ENCODE measurements at regions not wholly inside any gene's neighbourhood (a gene's known extent, or its start where the extent isn't known, plus 50 kb on each side); places are given as distances from the start of the nearest gene placed in this dataset.

- H3K27ac ChIP-seq (ENCODE audit: insufficient read depth, low read length), result no peak overlapping the region
- H3K9ac ChIP-seq (ENCODE audit: insufficient read depth, low read length), result no peak overlapping the region
- no peaks in the 10 kb centered on the region for H3K9me3 ChIP-seq (ENCODE audit: control insufficient read depth, insufficient read depth, low read depth, low read length)
- no peaks in the 10 kb centered on the region for H3K79me2 ChIP-seq (ENCODE audit: control insufficient read depth, insufficient read depth, low read length)
- H3K36me3 ChIP-seq (ENCODE audit: control insufficient read depth, insufficient read depth, low read length), result no peaks in the 10 kb centered on the region
- no peak overlapping the region for H3K4me3 ChIP-seq (replicated peaks in 1 of 4; ENCODE audit: control extremely low read depth in 1 of 4, insufficient read depth in 1 of 4, low read depth in 3 of 4, low read length in 4 of 4)
- no peaks in the 10 kb centered on the region for H4K20me1 ChIP-seq (ENCODE audit: control insufficient read depth, extremely low read depth, insufficient read depth, low read length)
- H3K27me3 ChIP-seq (ENCODE audit: control insufficient read depth, insufficient read depth, low read length), result no peaks in the 10 kb centered on the region
- H3K4me1 ChIP-seq (ENCODE audit: control insufficient read depth, extremely low read depth, insufficient read depth, low read length), result no peaks in the 10 kb centered on the region
- no peak for DNase-seq (ENCODE audit: low read depth in 2 of 2)
- H3K4me2 ChIP-seq (ENCODE audit: extremely low read depth, insufficient read depth, low read length), result no peak overlapping the region
- H2AFZ ChIP-seq (ENCODE audit: low read length), result no peak overlapping the region
- TF ChIP-seq, protein P1, sequence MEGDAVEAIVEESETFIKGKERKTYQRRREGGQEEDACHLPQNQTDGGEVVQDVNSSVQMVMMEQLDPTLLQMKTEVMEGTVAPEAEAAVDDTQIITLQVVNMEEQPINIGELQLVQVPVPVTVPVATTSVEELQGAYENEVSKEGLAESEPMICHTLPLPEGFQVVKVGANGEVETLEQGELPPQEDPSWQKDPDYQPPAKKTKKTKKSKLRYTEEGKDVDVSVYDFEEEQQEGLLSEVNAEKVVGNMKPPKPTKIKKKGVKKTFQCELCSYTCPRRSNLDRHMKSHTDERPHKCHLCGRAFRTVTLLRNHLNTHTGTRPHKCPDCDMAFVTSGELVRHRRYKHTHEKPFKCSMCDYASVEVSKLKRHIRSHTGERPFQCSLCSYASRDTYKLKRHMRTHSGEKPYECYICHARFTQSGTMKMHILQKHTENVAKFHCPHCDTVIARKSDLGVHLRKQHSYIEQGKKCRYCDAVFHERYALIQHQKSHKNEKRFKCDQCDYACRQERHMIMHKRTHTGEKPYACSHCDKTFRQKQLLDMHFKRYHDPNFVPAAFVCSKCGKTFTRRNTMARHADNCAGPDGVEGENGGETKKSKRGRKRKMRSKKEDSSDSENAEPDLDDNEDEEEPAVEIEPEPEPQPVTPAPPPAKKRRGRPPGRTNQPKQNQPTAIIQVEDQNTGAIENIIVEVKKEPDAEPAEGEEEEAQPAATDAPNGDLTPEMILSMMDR (conservative IDR thresholded peaks at IDR 0.05 in 1 of 2, IDR thresholded peaks at IDR 0.05 in 1 of 2; ENCODE audit: low read depth in 1 of 2, low read length in 2 of 2), result no peak
- no peak for TF ChIP-seq EZH2 (IDR thresholded peaks at IDR 0.05; ENCODE audit: low read length, missing control alignments)
These were observed 87.0 kb downstream of the CD200R1L start for GRCh38 chr3:112759681-112760080.

- H3K36me3 ChIP-seq (ENCODE audit: control insufficient read depth, insufficient read depth, low read length), result no peaks in the 10 kb centered on the region
- H3K79me2 ChIP-seq (ENCODE audit: control insufficient read depth, insufficient read depth, low read length), result no peaks in the 10 kb centered on the region
- no peaks in the 10 kb centered on the region for H3K27me3 ChIP-seq (ENCODE audit: control insufficient read depth, insufficient read depth, low read length)
- DNase-seq (ENCODE audit: low read depth in 2 of 2), result no peak
- no peak overlapping the region for H3K4me2 ChIP-seq (ENCODE audit: extremely low read depth, insufficient read depth, low read length)
- no peaks in the 10 kb centered on the region for H3K9me3 ChIP-seq (ENCODE audit: control insufficient read depth, insufficient read depth, low read depth, low read length)
- H3K4me3 ChIP-seq (replicated peaks in 1 of 4; ENCODE audit: control extremely low read depth in 1 of 4, insufficient read depth in 1 of 4, low read depth in 3 of 4, low read length in 4 of 4), result no peak overlapping the region
- H3K27ac ChIP-seq (ENCODE audit: insufficient read depth, low read length), result no peak overlapping the region
- H2AFZ ChIP-seq (ENCODE audit: low read length), result no peak overlapping the region
- H4K20me1 ChIP-seq (ENCODE audit: control insufficient read depth, extremely low read depth, insufficient read depth, low read length), result no peaks in the 10 kb centered on the region
- no peak overlapping the region for H3K9ac ChIP-seq (ENCODE audit: insufficient read depth, low read length)
- no peak for TF ChIP-seq EZH2 (IDR thresholded peaks at IDR 0.05; ENCODE audit: low read length, missing control alignments)
- no peaks in the 10 kb centered on the region for H3K4me1 ChIP-seq (ENCODE audit: control insufficient read depth, extremely low read depth, insufficient read depth, low read length)
These were observed 87.5 kb downstream of the CD200R1L start for GRCh38 chr3:112759210-112759609.

- Histone ChIP-seq H3K27me3 (ENCODE audit: control insufficient read depth, insufficient read depth, low read length) (no peaks in the 10 kb centered on the region), H3K79me2 (ENCODE audit: control insufficient read depth, insufficient read depth, low read length) (no peaks in the 10 kb centered on the region), H3K4me1 (ENCODE audit: control insufficient read depth, extremely low read depth, insufficient read depth, low read length) (no peaks in the 10 kb centered on the region), H3K4me2 (ENCODE audit: extremely low read depth, insufficient read depth, low read length) (no peak overlapping the region), H3K4me3 (replicated peaks in 1 of 4; ENCODE audit: control extremely low read depth in 1 of 4, insufficient read depth in 1 of 4, low read depth in 3 of 4, low read length in 4 of 4) (no peak overlapping the region), H4K20me1 (ENCODE audit: control insufficient read depth, extremely low read depth, insufficient read depth, low read length) (no peaks in the 10 kb centered on the region), H3K27ac (ENCODE audit: insufficient read depth, low read length) (no peak overlapping the region), H2AFZ (ENCODE audit: low read length) (no peak overlapping the region), H3K9ac (ENCODE audit: insufficient read depth, low read length) (no peak overlapping the region), H3K36me3 (ENCODE audit: control insufficient read depth, insufficient read depth, low read length) (no peaks in the 10 kb centered on the region), H3K9me3 (ENCODE audit: control insufficient read depth, insufficient read depth, low read depth, low read length) (no peaks in the 10 kb centered on the region)
- TF ChIP-seq, protein P1 (conservative IDR thresholded peaks at IDR 0.05 in 1 of 2, IDR thresholded peaks at IDR 0.05 in 1 of 2; ENCODE audit: low read depth in 1 of 2, low read length in 2 of 2), result no peak
- no peak for TF ChIP-seq EZH2 (IDR thresholded peaks at IDR 0.05; ENCODE audit: low read length, missing control alignments)
- peak in 1 of 2 donors; percentile 56 for DNase-seq (ENCODE audit: low read depth in 2 of 2)
These were observed 89.5 kb downstream of the CD200R1L start for GRCh38 chr3:112757197-112757596.

Measured in fibroblast of lung (primary cell).